A673 (cell line): ENCODE measurements at regions not wholly inside any gene's neighbourhood (a gene's known extent, or its start where the extent isn't known, plus 50 kb on each side); places are given as distances from the start of the nearest gene placed in this dataset.

ENCODE experiments used
- EZH2 ChIP-seq: fragments of 200-600 bp; sonication (generic); IDR thresholded peaks from 2 replicates; pipeline ENCODE4 v1.6.1; 2017; ENCODE audit warnings: borderline replicate concordance, low read depth, mild to moderate bottlenecking, mixed read lengths, antibody characterized with exemption, low read length; ENCODE audit not compliant: poor library complexity, severe bottlenecking
- TF ChIP-seq, protein P1 (sequence below): fragments of 300-800, 200-600 bp; sonication (generic); conservative IDR thresholded peaks from 2 replicates; pipeline ENCODE4 v1.5.1; 2017; ENCODE audit warnings: low read depth, mild to moderate bottlenecking, antibody characterized with exemption, low read length, moderate library complexity, mixed read lengths

DNA sequence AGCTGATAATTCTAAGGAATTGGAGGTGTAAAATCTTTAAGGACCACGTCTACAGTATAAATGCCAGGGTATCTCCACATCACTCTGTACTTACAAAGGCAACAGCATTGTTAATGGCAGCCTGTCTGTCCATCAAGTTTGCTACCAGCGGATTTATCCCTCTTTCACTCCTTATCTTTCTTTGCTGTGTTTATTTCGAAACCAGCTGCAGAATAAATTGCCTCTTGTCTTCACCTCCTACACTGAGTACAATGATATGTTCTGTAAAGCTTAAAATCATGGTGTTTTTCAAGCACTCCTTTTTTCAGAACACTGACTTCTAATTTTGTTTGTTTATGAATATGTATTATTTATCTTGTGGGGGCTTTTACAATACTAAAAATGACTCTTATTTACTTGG, 1088.1 kb downstream of the NR2F1-AS1 start:
- TF ChIP-seq, protein P1, sequence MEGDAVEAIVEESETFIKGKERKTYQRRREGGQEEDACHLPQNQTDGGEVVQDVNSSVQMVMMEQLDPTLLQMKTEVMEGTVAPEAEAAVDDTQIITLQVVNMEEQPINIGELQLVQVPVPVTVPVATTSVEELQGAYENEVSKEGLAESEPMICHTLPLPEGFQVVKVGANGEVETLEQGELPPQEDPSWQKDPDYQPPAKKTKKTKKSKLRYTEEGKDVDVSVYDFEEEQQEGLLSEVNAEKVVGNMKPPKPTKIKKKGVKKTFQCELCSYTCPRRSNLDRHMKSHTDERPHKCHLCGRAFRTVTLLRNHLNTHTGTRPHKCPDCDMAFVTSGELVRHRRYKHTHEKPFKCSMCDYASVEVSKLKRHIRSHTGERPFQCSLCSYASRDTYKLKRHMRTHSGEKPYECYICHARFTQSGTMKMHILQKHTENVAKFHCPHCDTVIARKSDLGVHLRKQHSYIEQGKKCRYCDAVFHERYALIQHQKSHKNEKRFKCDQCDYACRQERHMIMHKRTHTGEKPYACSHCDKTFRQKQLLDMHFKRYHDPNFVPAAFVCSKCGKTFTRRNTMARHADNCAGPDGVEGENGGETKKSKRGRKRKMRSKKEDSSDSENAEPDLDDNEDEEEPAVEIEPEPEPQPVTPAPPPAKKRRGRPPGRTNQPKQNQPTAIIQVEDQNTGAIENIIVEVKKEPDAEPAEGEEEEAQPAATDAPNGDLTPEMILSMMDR, result no peak
- TF ChIP-seq EZH2, result no peak
